HUES6 (cell line): ENCODE measurements at regions not wholly inside any gene's neighbourhood (a gene's known extent, or its start where the extent isn't known, plus 50 kb on each side); places are given as distances from the start of the nearest gene placed in this dataset.

ENCODE experiments used
- H3K27ac ChIP-seq: 2 replicates; pipeline ENCODE4 v1.7.0; 2013; ENCODE audit warnings: low read depth, mild to moderate bottlenecking, low read length, inconsistent platforms
- H3K27me3 ChIP-seq: 2 replicates; pipeline ENCODE4 v1.6.1; 2013; ENCODE audit warnings: low read length; ENCODE audit not compliant: control insufficient read depth, insufficient read depth
- H3K36me3 ChIP-seq: 2 replicates; pipeline ENCODE4 v1.6.1; 2013; ENCODE audit warnings: low read length; ENCODE audit not compliant: control insufficient read depth, insufficient read depth
- H3K4me1 ChIP-seq: 2 replicates; pipeline ENCODE4 v1.6.1; 2013; ENCODE audit warnings: low read length; ENCODE audit not compliant: control insufficient read depth, insufficient read depth
- H3K4me3 ChIP-seq: 2 replicates; pipeline ENCODE4 v1.5.1; 2013; ENCODE audit warnings: low read depth, low read length
- H3K9ac ChIP-seq: one replicate; pipeline ENCODE4 v1.6.1; 2013; ENCODE audit warnings: mild to moderate bottlenecking, low read length
- H3K9me3 ChIP-seq: 2 replicates; pipeline ENCODE4 v1.6.1; 2013; ENCODE audit warnings: low read depth, low read length; ENCODE audit not compliant: control insufficient read depth, insufficient read depth

DNA sequence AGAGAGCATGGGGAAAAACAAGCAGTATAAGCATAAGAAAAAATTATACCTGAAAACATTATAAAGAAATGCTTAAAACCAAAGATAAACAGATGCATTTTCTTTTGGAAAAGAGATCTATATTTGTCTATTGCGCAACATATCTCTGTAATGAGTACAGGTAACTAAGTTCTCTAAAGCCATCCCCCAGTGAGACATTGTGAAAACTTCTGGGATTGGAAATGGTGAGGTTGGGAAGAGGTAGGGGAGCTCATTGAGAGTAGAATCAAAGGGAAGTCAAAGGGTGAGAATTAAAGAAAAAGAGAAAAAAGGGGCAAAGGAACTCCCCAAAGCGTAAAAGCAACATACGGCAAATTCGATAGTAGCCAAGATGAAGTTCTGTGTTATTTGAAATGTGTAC, 257.9 kb upstream of the RBFOX1 start:
- no peak overlapping the region for H3K9ac ChIP-seq

DNA sequence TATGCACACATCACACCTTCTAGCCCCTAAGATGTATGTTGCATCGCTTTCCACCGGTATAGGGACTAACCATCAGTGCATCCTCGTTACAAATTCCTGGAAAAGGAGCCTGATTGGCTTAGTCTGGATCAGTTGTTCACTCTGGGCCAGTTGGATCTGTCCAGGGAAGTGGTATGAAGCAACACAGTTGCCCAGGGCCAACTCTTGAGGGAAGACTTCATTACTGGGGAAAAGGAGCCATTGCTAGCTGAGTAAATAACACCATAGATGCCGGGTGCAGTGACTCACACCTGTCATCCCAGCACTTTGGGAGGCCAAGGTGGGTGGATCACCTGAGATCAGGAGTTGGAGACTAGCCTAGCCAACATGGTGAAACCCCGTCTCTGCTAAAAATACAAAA, 275.2 kb upstream of the RBFOX1 start:
- no peaks in the 10 kb centered on the region for H3K4me1 ChIP-seq
- no peak overlapping the region for H3K9ac ChIP-seq
- H3K9me3 ChIP-seq, result no peaks in the 10 kb centered on the region
- H3K27ac ChIP-seq, result no peak overlapping the region
- no peak overlapping the region for H3K4me3 ChIP-seq
- no peaks in the 10 kb centered on the region for H3K27me3 ChIP-seq
- H3K36me3 ChIP-seq, result no peaks in the 10 kb centered on the region

More for the DNA sequence above, 257.9 kb upstream of the RBFOX1 start:
- H3K27ac ChIP-seq, result no peak overlapping the region
- H3K4me3 ChIP-seq, result no peak overlapping the region
- H3K9me3 ChIP-seq, result no peaks in the 10 kb centered on the region
- no peaks in the 10 kb centered on the region for H3K4me1 ChIP-seq
- H3K36me3 ChIP-seq, result no peaks in the 10 kb centered on the region
- no peaks in the 10 kb centered on the region for H3K27me3 ChIP-seq

DNA sequence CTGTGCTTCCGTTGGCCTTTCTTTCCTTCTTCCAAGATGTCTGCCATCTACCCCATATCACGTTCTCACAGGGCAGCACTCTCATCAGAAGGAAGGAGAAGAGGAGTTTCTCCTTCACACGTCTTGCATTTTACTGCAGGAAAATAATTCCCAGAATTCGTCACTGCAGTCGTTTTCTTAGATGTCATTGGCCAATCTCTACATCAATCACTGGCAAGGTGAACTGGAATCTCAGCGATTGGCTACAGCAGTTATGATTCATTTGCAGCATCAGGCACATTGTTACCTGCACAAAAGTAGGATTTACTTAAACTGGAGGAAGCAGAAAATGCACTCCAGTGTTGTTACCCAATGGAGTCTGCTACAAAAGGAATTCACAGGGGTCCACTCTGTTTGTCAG, 277.2 kb upstream of the RBFOX1 start:
- H3K4me1 ChIP-seq, result no peaks in the 10 kb centered on the region
- no peaks in the 10 kb centered on the region for H3K27me3 ChIP-seq
- no peak overlapping the region for H3K9ac ChIP-seq
- H3K4me3 ChIP-seq, result no peak overlapping the region
- H3K36me3 ChIP-seq, result no peaks in the 10 kb centered on the region
- H3K9me3 ChIP-seq, result no peaks in the 10 kb centered on the region
- H3K27ac ChIP-seq, result no peak overlapping the region

DNA sequence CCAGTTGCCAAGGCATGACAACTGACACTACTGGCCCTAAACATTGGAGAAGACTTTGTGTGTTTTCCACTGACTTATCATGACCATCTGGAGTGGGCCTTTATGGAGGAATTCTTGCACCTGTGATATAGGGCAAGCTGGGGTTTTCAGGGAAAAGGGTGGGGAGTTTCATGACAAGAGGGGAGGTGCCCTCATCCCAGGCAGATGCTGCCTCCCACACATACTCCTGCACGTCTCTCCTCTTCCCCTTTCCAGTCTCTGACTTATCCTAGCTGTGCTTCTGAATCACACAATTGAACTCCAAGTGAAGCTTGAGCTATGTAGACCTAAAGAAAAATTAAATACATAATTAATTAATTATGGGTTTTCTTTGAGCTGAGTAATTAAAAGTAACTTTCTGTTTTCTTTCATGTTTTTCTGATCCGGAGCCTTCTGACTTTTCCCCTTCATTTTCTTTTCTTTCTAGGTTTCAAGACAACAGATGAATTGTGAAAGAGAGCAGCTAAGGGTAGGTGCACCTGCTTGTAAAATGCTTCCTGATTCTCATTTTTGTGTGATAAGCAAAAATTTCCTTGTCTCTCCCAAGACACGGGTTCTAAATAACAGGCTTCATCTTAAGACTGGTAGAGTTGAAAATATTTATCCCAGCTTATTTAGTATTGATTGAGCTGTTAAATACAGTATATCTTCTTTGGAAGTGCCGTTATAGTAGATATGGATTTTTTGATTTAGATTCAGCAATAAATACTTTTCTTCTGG, 280.9 kb upstream of the RBFOX1 start:
- no peak overlapping the region for H3K27ac ChIP-seq
- no peaks in the 10 kb centered on the region for H3K36me3 ChIP-seq
- H3K9ac ChIP-seq, result no peak overlapping the region
- no peaks in the 10 kb centered on the region for H3K9me3 ChIP-seq
- H3K4me1 ChIP-seq, result no peaks in the 10 kb centered on the region
- no peaks in the 10 kb centered on the region for H3K27me3 ChIP-seq
- H3K4me3 ChIP-seq, result no peak overlapping the region

DNA sequence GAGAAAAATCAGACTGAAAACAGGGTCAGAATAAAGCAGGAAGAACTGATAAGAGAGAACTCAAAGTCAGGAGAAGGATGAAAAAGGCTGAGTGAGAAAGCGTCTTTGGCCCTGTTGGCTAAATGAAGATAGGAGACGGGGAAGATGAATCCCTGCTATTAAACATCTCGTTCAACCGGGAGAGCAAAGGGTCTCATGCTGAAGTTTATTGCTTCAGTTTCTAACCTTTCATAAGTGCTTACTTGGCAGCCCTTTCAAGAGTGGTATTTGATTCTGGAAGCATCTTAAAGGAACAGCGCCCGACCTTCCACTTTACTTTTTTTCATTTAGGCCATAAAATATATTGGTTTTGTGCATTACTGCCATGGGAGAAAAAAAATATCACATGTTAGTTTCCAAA, 288.3 kb upstream of the RBFOX1 start:
- Histone ChIP-seq H3K36me3 (no peaks in the 10 kb centered on the region), H3K9me3 (no peaks in the 10 kb centered on the region), H3K27ac (no peak overlapping the region), H3K4me3 (no peak overlapping the region), H3K4me1 (no peaks in the 10 kb centered on the region), H3K27me3 (no peaks in the 10 kb centered on the region), H3K9ac (no peak overlapping the region)

DNA sequence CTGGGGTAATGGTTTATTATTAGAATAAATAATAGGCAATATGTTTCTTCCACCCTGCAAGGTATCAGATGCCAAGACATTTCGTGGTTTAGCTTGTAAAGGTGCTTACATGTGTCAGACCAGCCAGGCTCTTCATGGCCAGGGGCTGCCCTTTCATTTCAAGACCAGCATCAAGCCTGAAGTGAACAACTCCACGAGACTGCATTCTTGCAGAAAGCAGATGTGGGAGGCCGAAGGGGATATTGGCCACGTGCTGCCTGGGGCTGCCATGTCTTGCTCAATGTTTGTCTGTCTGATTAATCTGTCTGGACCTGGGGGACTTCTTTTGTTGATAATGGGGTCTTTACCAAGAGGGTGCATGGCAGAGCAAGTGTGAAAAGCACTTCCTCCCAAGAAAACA, 294.2 kb upstream of the RBFOX1 start:
- Histone ChIP-seq H3K9me3 (no peaks in the 10 kb centered on the region), H3K36me3 (no peaks in the 10 kb centered on the region), H3K9ac (no peak overlapping the region), H3K27ac (no peak overlapping the region), H3K4me1 (no peaks in the 10 kb centered on the region; the same call in 1 of the 2 replicates), H3K4me3 (no peak overlapping the region), H3K27me3 (no peaks in the 10 kb centered on the region)

DNA sequence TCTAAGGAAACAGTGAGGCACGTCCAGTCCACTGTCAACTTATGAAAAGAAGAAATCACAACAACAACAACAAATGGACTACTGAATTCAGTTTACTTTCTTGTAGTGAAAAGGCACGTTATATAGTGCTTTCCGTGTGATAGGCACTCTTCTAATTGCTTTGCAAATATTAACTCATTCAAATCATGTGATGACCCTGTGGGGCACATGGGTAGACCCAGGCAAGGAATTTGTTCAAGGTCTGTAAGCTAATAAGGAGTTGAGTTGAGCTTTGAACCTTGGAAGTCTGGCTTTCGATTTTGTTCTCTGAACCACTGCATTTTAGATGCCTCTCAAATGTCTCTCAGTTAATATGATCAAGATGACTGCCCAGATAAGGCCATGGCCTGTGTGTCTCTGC, 295.1 kb upstream of the RBFOX1 start:
- no peaks in the 10 kb centered on the region; the same call in 1 of the 2 replicates for H3K4me1 ChIP-seq
- H3K27me3 ChIP-seq, result no peaks in the 10 kb centered on the region
- H3K36me3 ChIP-seq, result no peaks in the 10 kb centered on the region
- H3K27ac ChIP-seq, result no peak overlapping the region
- H3K4me3 ChIP-seq, result no peak overlapping the region
- H3K9ac ChIP-seq, result no peak overlapping the region
- H3K9me3 ChIP-seq, result no peaks in the 10 kb centered on the region

DNA sequence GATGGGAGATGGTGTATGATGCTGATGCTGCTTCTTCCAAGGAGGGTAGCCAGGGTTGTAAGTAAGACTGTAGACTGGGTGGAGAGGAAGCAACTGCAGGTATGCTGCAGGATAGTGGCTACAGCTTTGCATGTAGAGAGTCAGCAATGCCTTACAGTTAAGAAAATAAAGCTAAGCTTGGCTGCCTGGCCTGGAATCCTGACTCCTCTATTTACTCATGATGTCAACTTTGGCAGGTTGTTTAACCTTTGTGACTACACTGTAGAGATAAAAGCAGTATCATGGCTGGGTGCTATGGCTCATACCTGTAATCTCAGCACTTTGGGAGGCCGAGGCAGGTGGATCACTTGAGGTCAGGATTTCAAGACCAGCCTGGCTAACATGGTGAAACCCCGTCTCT, 301.6 kb upstream of the RBFOX1 start:
- Histone ChIP-seq H3K4me3 (no peak overlapping the region), H3K36me3 (no peaks in the 10 kb centered on the region), H3K27ac (no peak overlapping the region), H3K9me3 (no peaks in the 10 kb centered on the region), H3K27me3 (no peaks in the 10 kb centered on the region), H3K4me1 (peaks cover 6% of the 10 kb centered on the region; the same call in 1 of the 2 replicates), H3K9ac (no peak overlapping the region)

DNA sequence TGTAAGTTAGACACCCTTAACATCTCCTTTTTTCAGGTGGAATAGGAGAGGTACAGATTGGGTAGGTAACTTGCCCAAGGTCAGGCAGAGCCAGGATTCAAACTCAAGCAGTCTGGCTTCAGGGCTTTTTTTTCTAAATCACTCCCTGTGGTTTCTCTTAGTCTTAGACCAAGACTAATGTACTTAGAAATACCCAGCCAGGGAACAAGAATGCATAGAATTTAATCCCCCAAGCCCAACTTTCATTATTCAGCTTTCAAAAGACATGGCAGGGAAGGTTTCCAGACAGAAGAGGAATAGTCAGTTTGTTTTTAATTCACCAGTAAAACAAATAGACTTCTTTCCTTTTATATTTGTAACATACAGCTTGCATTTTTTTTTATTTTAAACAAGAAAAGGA, 305.2 kb upstream of the RBFOX1 start:
- Histone ChIP-seq H3K36me3 (no peaks in the 10 kb centered on the region), H3K27me3 (no peaks in the 10 kb centered on the region), H3K9me3 (no peaks in the 10 kb centered on the region), H3K27ac (no peak overlapping the region), H3K4me1 (peaks cover 6% of the 10 kb centered on the region; the same call in 1 of the 2 replicates), H3K9ac (no peak overlapping the region), H3K4me3 (no peak overlapping the region)

DNA sequence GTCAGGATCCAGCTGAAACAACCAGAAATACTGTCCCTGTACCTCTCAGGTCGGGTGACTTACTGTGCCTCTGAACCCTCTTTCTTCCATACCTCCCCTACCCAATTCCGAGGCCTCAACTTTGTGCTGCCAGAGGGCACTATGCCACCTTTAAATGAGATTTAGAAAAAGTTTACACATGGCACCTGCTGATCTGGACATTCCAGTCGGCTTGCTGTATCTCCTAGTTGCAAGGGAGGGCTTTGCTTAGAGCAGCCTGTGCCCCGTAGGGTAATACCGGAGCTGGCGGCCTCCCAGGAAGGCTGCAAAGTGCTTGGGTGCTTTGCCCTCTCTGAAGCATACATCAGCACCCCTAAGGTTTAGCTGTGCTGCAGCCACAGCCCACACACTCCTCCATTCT, 306.0 kb upstream of the RBFOX1 start:
- H3K27me3 ChIP-seq, result no peaks in the 10 kb centered on the region
- H3K4me3 ChIP-seq, result no peak overlapping the region
- no peak overlapping the region for H3K27ac ChIP-seq
- H3K36me3 ChIP-seq, result no peaks in the 10 kb centered on the region
- H3K9me3 ChIP-seq, result no peaks in the 10 kb centered on the region
- H3K9ac ChIP-seq, result no peak overlapping the region
- H3K4me1 ChIP-seq, result peaks cover 6% of the 10 kb centered on the region; the same call in 1 of the 2 replicates

DNA sequence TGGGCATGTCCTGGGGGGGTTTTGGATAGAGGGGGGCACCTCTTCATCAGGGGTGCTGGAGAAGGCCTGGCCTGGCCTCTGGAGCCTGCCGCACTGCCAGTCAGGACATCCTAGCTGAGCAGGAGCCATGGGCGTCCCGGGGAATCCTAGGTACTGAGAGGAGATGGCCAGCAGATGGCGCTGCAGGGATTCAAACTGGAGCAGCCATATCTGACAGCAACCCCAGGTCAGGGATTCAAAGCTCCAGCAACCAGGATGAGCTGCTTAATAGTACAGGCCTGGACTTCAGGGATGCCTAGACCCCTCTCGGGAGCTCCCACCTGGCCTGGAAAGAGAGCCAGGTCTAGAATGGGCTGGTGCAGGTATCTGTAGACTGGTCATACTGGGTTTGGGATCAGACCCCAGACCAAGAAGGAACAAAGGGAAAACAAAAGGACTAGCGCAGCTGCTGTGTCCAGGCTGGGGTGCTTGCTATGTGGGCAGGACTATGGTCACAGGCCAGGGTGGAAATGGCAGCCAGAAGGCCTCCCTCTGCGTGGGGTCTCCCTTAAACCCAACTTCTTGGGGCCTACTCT, 306.9 kb upstream of the RBFOX1 start:
- H3K4me3 ChIP-seq, result no peak overlapping the region
- H3K36me3 ChIP-seq, result no peaks in the 10 kb centered on the region
- no peaks in the 10 kb centered on the region for H3K9me3 ChIP-seq
- H3K27ac ChIP-seq, result no peak overlapping the region
- H3K27me3 ChIP-seq, result no peaks in the 10 kb centered on the region
- no peak overlapping the region for H3K9ac ChIP-seq
- H3K4me1 ChIP-seq, result peaks cover 6% of the 10 kb centered on the region; the same call in 1 of the 2 replicates
